Fibroblast of lung (primary cell): ENCODE measurements at regions not wholly inside any gene's neighbourhood (a gene's known extent, or its start where the extent isn't known, plus 50 kb on each side); places are given as distances from the start of the nearest gene placed in this dataset.

Experiments used
- DNase-seq, 2 donors: peaks; one replicate each; pipeline versions ENCODE4 v3.0.0 to v3.0.0-alpha.2; 2010; ENCODE audit warnings: low read depth in 2 of 2
- H2AFZ ChIP-seq: 2 replicates; pipeline ENCODE4 v1.5.1; 2012; ENCODE audit warnings: low read length, control low read depth, inconsistent platforms
- H3K27ac ChIP-seq: 2 replicates; pipeline ENCODE4 v1.5.1; 2011; ENCODE audit warnings: low read length, control low read depth; ENCODE audit not compliant: insufficient read depth
- H3K27me3 ChIP-seq: 2 replicates; pipeline ENCODE4 v1.5.1; 2011; ENCODE audit warnings: mild to moderate bottlenecking, low read length; ENCODE audit not compliant: control insufficient read depth, insufficient read depth
- H3K36me3 ChIP-seq: 2 replicates; pipeline ENCODE4 v1.5.1; 2011; ENCODE audit warnings: low read length; ENCODE audit not compliant: control insufficient read depth, insufficient read depth
- H3K4me1 ChIP-seq: 2 replicates; pipeline ENCODE4 v1.5.1; 2011; ENCODE audit warnings: low read length; ENCODE audit not compliant: control insufficient read depth, insufficient read depth; ENCODE audit errors: extremely low read depth
- H3K4me2 ChIP-seq: 2 replicates; pipeline ENCODE4 v1.5.1; 2011; ENCODE audit warnings: low read length, control low read depth; ENCODE audit not compliant: insufficient read depth; ENCODE audit errors: extremely low read depth
- H3K4me3 ChIP-seq, 4 experiments: fragments of 200-600 bp in 1 of 4; sonication (generic) in 1 of 4; replicated peaks in 1 of 4; 2 replicates each; pipeline ENCODE4 v1.5.1; 2011 to 2016; ENCODE audit warnings: low read length in 4 of 4, low read depth in 3 of 4, mild to moderate bottlenecking in 3 of 4, control low read depth in 2 of 4, inconsistent platforms in 1 of 4, mixed read lengths in 1 of 4; ENCODE audit not compliant: insufficient read depth in 1 of 4; ENCODE audit errors: control extremely low read depth in 1 of 4
- H3K79me2 ChIP-seq: 2 replicates; pipeline ENCODE4 v1.5.1; 2012; ENCODE audit warnings: mild to moderate bottlenecking, low read length, inconsistent platforms; ENCODE audit not compliant: control insufficient read depth, insufficient read depth
- H3K9ac ChIP-seq: 2 replicates; pipeline ENCODE4 v1.5.1; 2011; ENCODE audit warnings: mild to moderate bottlenecking, low read length, control low read depth; ENCODE audit not compliant: insufficient read depth
- H3K9me3 ChIP-seq: 2 replicates; pipeline ENCODE4 v1.5.1; 2012; ENCODE audit warnings: low read depth, low read length; ENCODE audit not compliant: control insufficient read depth, insufficient read depth
- H4K20me1 ChIP-seq: 2 replicates; pipeline ENCODE4 v1.5.1; 2011; ENCODE audit warnings: low read length; ENCODE audit not compliant: control insufficient read depth, insufficient read depth; ENCODE audit errors: extremely low read depth
- CTCF ChIP-seq, 2 donors: IDR thresholded peaks in 1 of 2; conservative IDR thresholded peaks in 1 of 2; 1 replicate in 1 of 2; 2 replicates in 1 of 2; pipeline ENCODE4 v1.5.1; 2011 to 2012; ENCODE audit warnings: low read length in 2 of 2, control low read depth in 1 of 2, inconsistent platforms in 1 of 2, low read depth in 1 of 2, mild to moderate bottlenecking in 1 of 2
- EZH2 ChIP-seq: IDR thresholded peaks from 2 replicates; pipeline ENCODE4 v1.5.1; 2012; ENCODE audit warnings: low read length, control low read depth, mild to moderate bottlenecking; ENCODE audit errors: missing control alignments

- Histone ChIP-seq H3K4me3 (no peak overlapping the region), H3K79me2 (no peaks in the 10 kb centered on the region), H3K27me3 (no peaks in the 10 kb centered on the region), H4K20me1 (no peaks in the 10 kb centered on the region), H3K4me2 (no peak overlapping the region), H3K27ac (no peak overlapping the region), H3K9me3 (no peaks in the 10 kb centered on the region), H3K9ac (no peak overlapping the region), H2AFZ (no peak overlapping the region), H3K36me3 (no peaks in the 10 kb centered on the region), H3K4me1 (no peaks in the 10 kb centered on the region)
- no peak for TF ChIP-seq CTCF (conservative IDR thresholded peaks at IDR 0.05 in 1 of 2, IDR thresholded peaks at IDR 0.05 in 1 of 2; ENCODE audit: low read depth in 1 of 2, low read length in 2 of 2)
- no peak for TF ChIP-seq EZH2
- DNase-seq = no peak
These were observed 92.2 kb upstream of the F13A1 start for GRCh38 chr6:6412700-6413099.

- Histone ChIP-seq H3K4me1 (no peaks in the 10 kb centered on the region), H4K20me1 (no peaks in the 10 kb centered on the region), H3K9ac (no peak overlapping the region), H3K27me3 (no peaks in the 10 kb centered on the region), H3K36me3 (no peaks in the 10 kb centered on the region), H3K27ac (no peak overlapping the region), H3K79me2 (no peaks in the 10 kb centered on the region), H2AFZ (no peak overlapping the region), H3K4me3 (no peak overlapping the region), H3K9me3 (no peaks in the 10 kb centered on the region), H3K4me2 (no peak overlapping the region)
- DNase-seq = no peak
- TF ChIP-seq CTCF (conservative IDR thresholded peaks at IDR 0.05 in 1 of 2, IDR thresholded peaks at IDR 0.05 in 1 of 2; ENCODE audit: low read depth in 1 of 2, low read length in 2 of 2) (no peak), EZH2 (no peak)
These were observed 94.5 kb upstream of the F13A1 start for GRCh38 chr6:6414931-6415330.

GRCh38 chr6:6417475-6417874, 97.0 kb upstream of the F13A1 start:
- H3K36me3 ChIP-seq = no peaks in the 10 kb centered on the region

More at GRCh38 chr6:6417475-6417874, 97.0 kb upstream of the F13A1 start:
- H3K4me3 ChIP-seq = no peak overlapping the region
- TF ChIP-seq CTCF (conservative IDR thresholded peaks at IDR 0.05 in 1 of 2, IDR thresholded peaks at IDR 0.05 in 1 of 2; ENCODE audit: low read depth in 1 of 2, low read length in 2 of 2) (no peak), EZH2 (no peak)
- no peak overlapping the region for H3K27ac ChIP-seq
- H3K4me2 ChIP-seq = no peak overlapping the region
- H2AFZ ChIP-seq = no peak overlapping the region
- no peak for DNase-seq
- no peaks in the 10 kb centered on the region for H4K20me1 ChIP-seq
- no peaks in the 10 kb centered on the region for H3K9me3 ChIP-seq
- no peaks in the 10 kb centered on the region for H3K79me2 ChIP-seq
- no peak overlapping the region for H3K9ac ChIP-seq
- H3K4me1 ChIP-seq = no peaks in the 10 kb centered on the region
- no peaks in the 10 kb centered on the region for H3K27me3 ChIP-seq
